IgD-negative memory B cell (primary cell): ENCODE measurements at regions not wholly inside any gene's neighbourhood (a gene's known extent, or its start where the extent isn't known, plus 50 kb on each side); places are given as distances from the start of the nearest gene placed in this dataset.
A peak's percentile ranks its signal among the peaks of the same experiment; 100 is the strongest.
"Not testable (repeated sequence)": the region's sequence is repeated elsewhere in the genome, so short reads cannot be mapped to it uniquely, and the experiment has no call there.

Experiments
- H3K27ac Mint-ChIP-seq, 3 donors: one replicate each; pipeline ENCODE4 v1.8.0; 2020 to 2022; ENCODE audit warnings: mild to moderate bottlenecking in 3 of 3, mixed read lengths in 3 of 3, moderate library complexity in 1 of 3
- H3K27me3 Mint-ChIP-seq: one replicate; pipeline ENCODE4 v1.8.0; 2021; ENCODE audit warnings: mixed read lengths
- H3K36me3 Mint-ChIP-seq: one replicate; pipeline ENCODE4 v1.8.0; 2020; ENCODE audit warnings: mild to moderate bottlenecking, mixed read lengths
- H3K4me1 Mint-ChIP-seq, 3 donors: one replicate each; pipeline ENCODE4 v1.8.0; 2020 to 2022; ENCODE audit warnings: mixed read lengths in 3 of 3, mild to moderate bottlenecking in 1 of 3
- H3K4me3 Mint-ChIP-seq, 4 donors: one replicate each; pipeline ENCODE4 v1.8.0; 2020 to 2022; ENCODE audit warnings: mild to moderate bottlenecking in 4 of 4, mixed read lengths in 4 of 4, moderate library complexity in 3 of 4
- H3K9me3 Mint-ChIP-seq, 3 donors: one replicate each; pipeline ENCODE4 v1.8.0; 2020 to 2021; ENCODE audit warnings: mixed read lengths in 3 of 3, mild to moderate bottlenecking in 1 of 3

DNA sequence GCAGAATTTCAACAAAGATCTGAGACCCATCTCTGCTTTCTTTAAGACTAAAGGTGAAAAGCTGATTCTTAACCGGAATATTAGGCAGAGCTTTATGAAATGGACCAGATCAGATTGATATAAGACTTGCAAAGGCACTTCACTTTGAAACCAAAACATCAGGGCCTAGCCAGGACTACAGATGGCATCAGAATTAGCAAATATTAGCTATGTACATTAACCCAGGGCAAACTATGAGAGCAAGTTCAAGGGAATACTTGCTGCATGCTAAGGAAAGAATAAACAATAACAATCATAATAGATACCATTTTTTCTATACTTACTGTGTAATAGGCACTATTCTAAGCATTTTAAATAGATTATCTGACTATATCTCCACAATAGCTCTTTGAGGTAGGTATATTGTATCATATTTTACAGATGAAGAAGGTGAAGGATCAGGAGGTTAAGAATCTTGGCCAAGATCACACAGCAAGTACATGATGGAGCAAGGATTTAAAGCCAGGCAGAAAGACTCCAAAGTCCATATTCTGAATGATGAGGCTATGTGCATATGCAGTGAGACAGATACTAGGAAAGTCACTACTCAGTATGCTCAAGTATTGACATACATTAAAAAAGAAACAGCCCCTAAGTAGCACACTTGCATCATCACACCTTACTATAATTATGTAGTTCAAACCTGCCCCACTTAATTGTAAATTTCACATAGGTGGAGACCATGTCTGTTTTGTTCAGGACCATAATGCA is 209.3 kb upstream of the PKN2 start:
- Mint-ChIP-seq H3K4me1 (no peaks in the 10 kb centered on the region), H3K27ac (no peak overlapping the region), H3K36me3 (no peaks in the 10 kb centered on the region), H3K9me3 (no peaks in the 10 kb centered on the region), H3K4me3 (no peak overlapping the region), H3K27me3 (no peaks in the 10 kb centered on the region)

DNA sequence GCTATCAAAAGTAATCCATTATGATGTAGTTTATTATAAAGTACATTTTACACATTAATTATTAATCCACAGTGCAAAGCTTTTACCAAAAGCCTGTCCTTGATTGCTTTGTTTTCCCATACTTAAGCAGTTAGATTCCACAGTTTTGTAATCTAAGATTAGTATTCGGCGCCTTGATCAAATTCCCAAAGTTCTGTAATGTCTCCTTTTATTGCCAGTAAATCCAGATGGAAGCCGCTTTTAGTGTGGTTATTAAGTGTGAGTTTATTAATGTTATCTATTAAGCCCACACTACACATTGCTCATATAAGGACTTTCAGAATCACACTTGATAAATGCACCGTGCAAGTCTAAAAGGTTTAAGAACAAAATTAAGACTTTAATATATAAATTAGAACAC is 199.2 kb upstream of the PKN2 start:
- Mint-ChIP-seq H3K9me3 (peaks cover 0 to 2% (median 0%) of the 10 kb centered on the region in 3 donors), H3K4me3 (no peak overlapping the region), H3K4me1 (peaks cover 0 to 1% (median 0%) of the 10 kb centered on the region in 3 donors), H3K27ac (no peak overlapping the region), H3K27me3 (peaks cover 8% of the 10 kb centered on the region), H3K36me3 (no peaks in the 10 kb centered on the region)

DNA sequence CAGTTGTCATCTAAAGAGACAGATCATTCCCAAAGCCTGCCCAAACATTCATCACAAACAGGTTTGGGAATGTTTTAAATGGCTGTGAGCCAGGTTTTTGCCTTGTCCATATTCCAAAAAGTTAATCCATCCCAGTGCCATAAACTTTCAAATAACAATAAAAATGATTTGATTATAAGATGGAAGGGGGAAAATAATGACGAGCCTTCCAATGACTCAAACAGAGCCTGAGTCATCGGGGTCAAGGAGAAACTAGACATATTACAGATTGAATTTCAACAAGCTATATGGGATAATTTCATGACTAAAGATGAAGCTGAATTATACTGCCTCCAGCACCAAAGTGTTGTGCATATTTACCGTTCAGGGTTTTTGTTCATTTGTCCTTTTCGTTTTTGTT is 195.8 kb upstream of the PKN2 start:
- Mint-ChIP-seq H3K4me1 (no peaks in the 10 kb centered on the region), H3K36me3 (no peaks in the 10 kb centered on the region), H3K9me3 (peaks cover 0 to 2% (median 0%) of the 10 kb centered on the region in 3 donors), H3K4me3 (no peak overlapping the region), H3K27me3 (peaks cover 5% of the 10 kb centered on the region), H3K27ac (no peak overlapping the region)

DNA sequence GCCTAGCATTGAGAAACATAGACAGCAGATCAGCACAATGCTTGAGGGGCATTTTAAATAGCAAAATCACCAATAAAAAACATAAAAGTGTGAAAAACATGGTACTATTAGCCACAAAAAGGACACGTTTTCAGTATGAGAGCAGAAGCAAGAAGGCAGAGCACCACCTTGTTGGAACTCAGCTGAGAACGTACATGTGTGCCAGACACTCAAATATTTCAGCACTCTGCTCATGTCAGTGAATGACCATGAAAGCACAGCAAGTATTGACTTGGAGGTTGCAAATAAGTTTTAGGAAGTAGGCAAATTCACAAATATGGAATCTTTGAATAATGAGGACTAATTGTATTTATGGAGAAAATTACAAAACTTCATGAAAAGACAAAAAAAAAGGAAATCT is 193.4 kb upstream of the PKN2 start:
- no peak overlapping the region for H3K4me3 Mint-ChIP-seq
- H3K4me1 Mint-ChIP-seq = no peaks in the 10 kb centered on the region
- no peaks in the 10 kb centered on the region for H3K36me3 Mint-ChIP-seq
- H3K27me3 Mint-ChIP-seq = peaks cover 4% of the 10 kb centered on the region
- peaks cover 0 to 2% (median 0%) of the 10 kb centered on the region in 3 donors for H3K9me3 Mint-ChIP-seq
- no peak overlapping the region for H3K27ac Mint-ChIP-seq

DNA sequence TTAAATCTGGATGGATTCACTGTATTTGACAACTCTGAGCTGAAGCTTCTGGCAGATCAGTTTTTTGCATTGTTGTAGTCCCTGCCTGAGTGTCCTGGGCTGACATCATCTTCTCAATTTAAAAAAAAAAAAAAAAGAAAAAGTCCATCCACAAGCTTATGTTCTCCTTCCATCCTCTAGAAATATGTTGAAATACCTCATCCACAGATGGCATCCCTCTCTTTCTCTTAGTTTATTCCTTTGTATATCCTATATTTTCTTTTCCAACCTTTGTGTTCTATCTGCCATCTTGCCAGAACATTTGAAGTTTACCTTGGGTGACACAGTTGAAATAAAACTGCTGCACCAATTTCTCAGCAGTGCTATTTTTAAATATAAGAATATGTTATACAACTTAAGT is 184.4 kb upstream of the PKN2 start:
- H3K4me3 Mint-ChIP-seq = no peak overlapping the region

DNA sequence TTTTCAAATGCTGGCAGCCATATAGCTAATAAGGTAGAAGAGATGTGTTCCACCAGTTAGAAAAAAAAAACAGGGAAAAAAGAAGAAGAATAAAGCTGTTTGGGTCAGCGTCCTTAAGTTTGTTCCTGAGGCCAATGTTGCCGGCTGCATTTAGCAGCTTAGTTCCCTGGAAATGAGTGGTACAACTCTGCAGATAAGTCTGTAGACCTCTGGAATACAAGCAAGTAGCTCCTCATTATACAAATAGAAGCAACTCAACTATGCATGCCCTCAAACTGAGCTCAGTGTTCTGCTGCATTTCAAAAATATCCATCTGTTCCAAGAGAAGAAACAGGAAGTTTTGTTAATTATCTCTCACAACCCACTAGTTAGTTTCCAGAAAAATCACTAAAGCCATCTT is 181.2 kb upstream of the PKN2 start:
- Mint-ChIP-seq H3K36me3 (no peaks in the 10 kb centered on the region), H3K27ac (no peak overlapping the region), H3K9me3 (no peaks in the 10 kb centered on the region), H3K4me3 (no peak overlapping the region), H3K27me3 (peaks cover 2% of the 10 kb centered on the region), H3K4me1 (no peaks in the 10 kb centered on the region)

More for the DNA sequence above, 184.4 kb upstream of the PKN2 start:
- peaks cover 2% of the 10 kb centered on the region for H3K27me3 Mint-ChIP-seq
- no peaks in the 10 kb centered on the region for H3K36me3 Mint-ChIP-seq
- no peaks in the 10 kb centered on the region for H3K4me1 Mint-ChIP-seq
- H3K27ac Mint-ChIP-seq = no peak overlapping the region
- no peaks in the 10 kb centered on the region for H3K9me3 Mint-ChIP-seq

DNA sequence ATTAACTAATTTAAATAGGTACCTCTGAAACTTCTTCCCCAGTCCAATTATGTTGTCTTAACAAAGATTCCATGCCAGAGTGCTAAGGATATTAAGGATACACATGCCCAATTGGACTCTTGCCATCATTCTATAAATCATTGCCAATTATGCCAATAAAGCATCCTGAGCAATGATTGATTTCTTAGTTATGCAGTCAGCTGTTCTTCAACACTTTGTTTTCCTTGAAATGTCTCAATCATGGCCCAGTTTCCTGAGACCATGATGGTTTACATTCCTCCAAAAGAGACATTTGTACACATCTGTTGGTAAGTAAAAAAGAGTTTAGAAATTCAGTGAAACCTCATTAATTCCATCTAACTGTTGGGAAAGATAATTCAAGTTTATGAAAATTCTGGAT is 180.4 kb upstream of the PKN2 start:
- peaks cover 1% of the 10 kb centered on the region for H3K27me3 Mint-ChIP-seq
- no peak overlapping the region for H3K4me3 Mint-ChIP-seq
- H3K4me1 Mint-ChIP-seq = no peaks in the 10 kb centered on the region
- H3K9me3 Mint-ChIP-seq = no peaks in the 10 kb centered on the region
- no peak overlapping the region for H3K27ac Mint-ChIP-seq
- H3K36me3 Mint-ChIP-seq = no peaks in the 10 kb centered on the region

DNA sequence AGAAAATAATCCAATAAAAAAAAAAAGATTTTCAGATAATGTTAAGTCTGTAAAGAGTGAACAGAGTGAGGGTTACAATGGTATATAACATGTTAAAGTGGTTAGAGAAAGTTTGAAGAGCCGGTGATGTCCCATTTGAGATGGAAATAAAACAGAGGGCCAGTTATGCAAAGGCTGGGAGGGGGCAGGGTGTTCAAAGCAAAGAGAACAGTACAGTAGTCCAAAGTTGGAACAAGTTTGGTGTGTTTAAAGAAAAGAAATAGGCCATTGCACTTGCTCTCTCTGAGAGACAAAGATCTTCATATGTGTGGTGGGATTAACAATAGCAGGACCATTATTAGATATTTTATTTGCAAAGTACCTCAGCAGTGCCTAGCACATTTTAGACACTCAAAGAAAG is 179.5 kb upstream of the PKN2 start:
- no peaks in the 10 kb centered on the region for H3K36me3 Mint-ChIP-seq
- no peaks in the 10 kb centered on the region for H3K27me3 Mint-ChIP-seq
- no peak overlapping the region for H3K4me3 Mint-ChIP-seq
- H3K9me3 Mint-ChIP-seq = no peaks in the 10 kb centered on the region
- no peaks in the 10 kb centered on the region for H3K4me1 Mint-ChIP-seq
- H3K27ac Mint-ChIP-seq = no peak overlapping the region

DNA sequence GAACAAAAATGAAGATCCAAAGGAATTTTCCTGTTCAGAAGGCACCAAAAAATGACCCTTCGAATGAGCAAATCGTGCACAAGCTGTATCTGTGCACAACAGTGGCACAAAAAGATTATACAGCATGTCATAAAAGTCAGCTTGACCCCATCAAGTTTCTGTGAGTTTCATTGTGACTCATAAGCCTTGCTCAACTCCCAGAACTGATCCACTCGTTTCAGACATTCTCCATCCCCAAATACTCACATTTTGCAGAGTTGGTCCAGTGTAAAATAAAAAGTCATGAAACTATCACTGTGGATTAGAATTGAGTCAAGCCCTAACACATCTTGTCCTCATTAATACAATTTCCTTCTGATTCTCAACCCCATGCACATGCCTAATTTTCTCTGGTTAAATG is 174.7 kb upstream of the PKN2 start:
- H3K4me3 Mint-ChIP-seq = no peak overlapping the region
- H3K4me1 Mint-ChIP-seq = no peaks in the 10 kb centered on the region
- peaks cover 2% of the 10 kb centered on the region for H3K27me3 Mint-ChIP-seq
- no peak overlapping the region for H3K27ac Mint-ChIP-seq
- H3K9me3 Mint-ChIP-seq = no peaks in the 10 kb centered on the region
- H3K36me3 Mint-ChIP-seq = no peaks in the 10 kb centered on the region

DNA sequence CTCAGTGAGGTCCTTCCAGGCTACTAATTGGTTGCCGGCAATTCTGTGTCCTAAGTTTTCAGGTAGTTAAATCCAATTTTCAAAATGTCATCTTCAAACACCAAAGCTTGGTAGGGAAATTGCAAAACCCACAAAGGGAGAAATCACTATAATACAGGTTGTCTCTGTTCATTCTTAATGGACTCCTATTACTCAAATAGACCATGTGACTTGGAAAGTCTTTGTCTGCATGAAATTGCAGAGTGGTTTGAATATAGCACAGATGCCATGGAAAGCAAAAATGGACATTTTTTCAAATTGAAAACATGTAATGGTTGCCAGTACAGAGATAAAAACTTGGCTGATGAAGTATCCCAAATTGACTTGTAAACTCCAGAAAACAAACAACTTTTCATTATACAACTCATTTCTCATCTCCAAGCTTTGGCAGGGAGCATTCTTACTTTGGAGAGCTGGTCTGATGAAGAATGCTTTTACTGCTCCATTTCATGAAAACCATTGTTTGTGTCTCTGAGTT is 169.5 kb upstream of the PKN2 start:
- Mint-ChIP-seq H3K4me1 (peaks cover 0 to 1% (median 0%) of the 10 kb centered on the region in 3 donors), H3K27me3 (peaks cover 7% of the 10 kb centered on the region), H3K9me3 (peaks cover 0 to 2% (median 0%) of the 10 kb centered on the region in 3 donors), H3K36me3 (peaks cover 1% of the 10 kb centered on the region), H3K27ac (no peak overlapping the region), H3K4me3 (no peak overlapping the region)

DNA sequence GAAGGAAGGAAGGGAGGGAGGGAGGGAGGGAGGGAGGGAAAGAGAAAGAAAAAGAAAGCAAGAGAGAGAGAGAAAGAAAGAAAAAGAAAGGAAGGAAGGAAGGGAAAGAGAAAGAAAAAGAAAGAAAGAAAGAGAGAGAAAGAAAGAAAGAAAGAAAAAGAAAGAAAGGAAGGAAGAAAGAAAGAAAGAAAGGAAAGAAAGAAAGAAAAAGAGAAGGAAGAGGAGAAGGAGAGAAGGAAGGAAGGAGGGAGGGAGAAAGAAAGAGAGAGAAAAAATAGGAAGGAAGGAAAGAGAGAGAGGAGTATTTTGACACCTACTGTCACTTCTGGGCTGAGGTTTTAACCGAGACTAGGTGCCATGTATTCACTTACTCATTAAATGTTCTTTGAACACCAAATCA is 166.6 kb upstream of the PKN2 start:
- H3K27me3 Mint-ChIP-seq, H3K36me3 Mint-ChIP-seq, H3K9me3 Mint-ChIP-seq, H3K4me1 Mint-ChIP-seq, H3K27ac Mint-ChIP-seq: not testable (repeated sequence)
- H3K4me3 Mint-ChIP-seq = peak overlapping the region in 1 of 4 donors; percentile 0

DNA sequence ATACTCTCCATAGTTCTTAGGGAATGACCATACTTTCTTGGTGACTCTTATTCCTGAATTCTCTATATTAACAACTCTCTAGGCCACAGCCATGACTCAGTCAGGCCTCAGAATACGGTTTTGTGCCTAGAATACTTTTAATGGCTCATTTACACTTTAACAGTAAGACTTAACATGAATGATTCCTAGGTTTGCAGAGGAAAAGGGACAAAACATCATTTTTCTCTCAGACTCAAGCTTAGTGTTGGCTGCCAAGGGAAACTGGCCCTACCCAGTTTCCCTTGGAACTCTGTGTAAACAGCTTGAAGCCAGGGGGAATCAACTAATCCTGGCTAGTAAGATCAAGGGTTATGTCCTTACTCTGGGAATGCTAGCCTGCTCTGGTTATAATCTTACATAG is 164.9 kb upstream of the PKN2 start:
- H3K27ac Mint-ChIP-seq = no peak overlapping the region
- H3K27me3 Mint-ChIP-seq = peaks cover 10% of the 10 kb centered on the region
- no peak overlapping the region for H3K4me3 Mint-ChIP-seq
- peaks cover 1% of the 10 kb centered on the region for H3K36me3 Mint-ChIP-seq
- peaks cover 0 to 2% (median 0%) of the 10 kb centered on the region in 3 donors for H3K9me3 Mint-ChIP-seq
- H3K4me1 Mint-ChIP-seq = peaks cover 0 to 1% (median 0%) of the 10 kb centered on the region in 3 donors

DNA sequence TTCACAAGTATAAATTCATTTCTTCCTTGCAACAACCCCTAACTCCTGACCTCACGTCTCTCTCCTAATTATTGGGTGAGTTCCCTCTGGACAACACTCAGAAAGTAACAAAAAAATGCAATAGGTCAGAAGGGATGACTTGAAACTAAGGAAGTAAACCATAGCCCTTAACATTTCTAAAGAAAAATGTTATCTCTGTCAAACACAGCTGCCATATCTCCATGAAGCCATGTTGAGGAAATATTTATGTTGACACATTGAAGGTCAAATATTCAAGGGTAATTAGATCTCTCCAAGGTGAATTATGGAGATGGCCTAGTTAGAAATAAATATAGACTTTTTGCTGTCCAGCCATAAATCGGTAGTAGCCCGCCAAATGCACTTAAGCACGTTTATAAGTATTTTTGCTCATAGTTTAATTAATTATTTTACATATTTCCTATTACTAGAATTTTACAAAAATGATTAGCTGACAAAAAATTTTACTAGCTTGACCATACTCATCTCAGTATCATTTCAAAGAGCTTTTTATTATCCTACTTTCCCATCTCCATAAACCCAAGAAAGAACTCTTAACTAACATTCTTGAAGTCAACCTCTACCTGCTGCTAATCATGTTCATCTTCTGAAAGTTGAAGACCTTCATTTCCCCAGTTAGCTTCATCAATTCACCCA is 160.1 kb upstream of the PKN2 start:
- H3K36me3 Mint-ChIP-seq = no peaks in the 10 kb centered on the region
- peaks cover 2% of the 10 kb centered on the region for H3K27me3 Mint-ChIP-seq
- H3K9me3 Mint-ChIP-seq = no peaks in the 10 kb centered on the region
- no peak overlapping the region for H3K27ac Mint-ChIP-seq
- H3K4me1 Mint-ChIP-seq = no peaks in the 10 kb centered on the region
- H3K4me3 Mint-ChIP-seq = no peak overlapping the region

DNA sequence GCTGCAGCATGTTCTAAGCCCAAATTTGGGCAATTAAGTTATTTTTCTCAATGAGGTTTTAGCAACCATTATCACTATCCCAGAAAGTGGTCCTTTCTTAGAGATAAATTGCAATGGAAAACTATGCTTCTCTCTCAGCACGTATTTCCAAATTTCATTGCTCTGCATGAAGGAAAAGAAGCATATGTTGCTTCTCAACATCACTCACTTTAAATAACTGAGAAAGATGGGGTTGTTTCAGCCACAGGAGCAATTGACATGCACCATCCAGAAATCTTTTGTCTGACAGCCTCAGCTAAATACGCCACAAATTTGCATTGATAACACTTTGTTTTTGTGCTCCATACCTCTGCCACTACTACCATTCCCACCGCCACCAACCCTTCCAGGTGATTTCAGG is 157.6 kb upstream of the PKN2 start:
- Mint-ChIP-seq H3K27me3 (peaks cover 2% of the 10 kb centered on the region), H3K27ac (no peak overlapping the region), H3K36me3 (no peaks in the 10 kb centered on the region), H3K4me3 (no peak overlapping the region), H3K9me3 (no peaks in the 10 kb centered on the region), H3K4me1 (no peaks in the 10 kb centered on the region)

DNA sequence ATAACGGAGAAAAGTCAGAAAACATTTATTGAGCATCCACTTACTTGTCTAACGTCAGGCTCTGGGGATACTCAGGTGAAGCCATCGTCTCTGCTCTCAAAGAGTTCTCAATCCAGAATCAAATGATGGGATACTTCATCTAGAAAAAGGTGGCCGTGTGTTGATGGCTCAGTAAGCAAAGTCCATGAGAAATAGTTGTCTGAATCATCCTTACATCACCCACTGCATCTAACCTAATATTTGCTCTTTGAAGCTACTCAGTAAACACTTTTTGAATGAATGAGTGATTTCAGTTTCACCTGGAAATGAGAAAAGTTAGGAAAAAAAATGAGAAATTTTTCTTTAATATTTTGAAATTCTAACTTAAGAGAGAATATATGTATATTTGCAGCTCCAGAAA is 155.3 kb upstream of the PKN2 start:
- Mint-ChIP-seq H3K27ac (no peak overlapping the region), H3K9me3 (no peaks in the 10 kb centered on the region), H3K4me3 (no peak overlapping the region), H3K27me3 (peaks cover 2% of the 10 kb centered on the region), H3K36me3 (no peaks in the 10 kb centered on the region), H3K4me1 (no peaks in the 10 kb centered on the region)

DNA sequence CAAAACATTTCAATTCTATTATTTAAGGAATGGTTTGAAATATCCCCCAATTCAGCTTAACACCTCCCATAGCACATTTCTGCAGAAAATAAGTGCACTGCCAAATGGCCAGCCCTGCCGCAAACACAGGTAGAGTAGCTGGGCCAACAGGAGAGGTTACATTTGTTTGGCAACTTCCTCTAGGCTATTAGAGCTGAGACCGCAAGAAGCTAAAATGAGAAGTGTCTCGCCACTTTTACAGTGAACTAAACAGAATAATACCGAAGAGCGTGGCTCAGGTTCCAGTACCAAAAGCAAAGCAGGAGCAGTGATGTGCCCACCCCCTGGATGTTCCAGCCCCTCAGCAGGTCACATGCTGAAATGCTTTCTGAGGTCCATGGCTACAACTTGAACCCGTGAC is 154.5 kb upstream of the PKN2 start:
- Mint-ChIP-seq H3K36me3 (no peaks in the 10 kb centered on the region), H3K27me3 (no peaks in the 10 kb centered on the region), H3K4me1 (no peaks in the 10 kb centered on the region), H3K4me3 (no peak overlapping the region), H3K27ac (no peak overlapping the region), H3K9me3 (no peaks in the 10 kb centered on the region)
